NT2/D1 (cell line): ENCODE measurements at regions not wholly inside any gene's neighbourhood (a gene's known extent, or its start where the extent isn't known, plus 50 kb on each side); places are given as distances from the start of the nearest gene placed in this dataset.

Source experiments
- YY1 ChIP-seq: IDR thresholded peaks from 2 replicates; pipeline ENCODE4 v1.6.1; 2011; ENCODE audit not compliant: insufficient read length, insufficient read depth
- ZNF274 ChIP-seq: IDR thresholded peaks from 2 replicates; pipeline ENCODE4 v1.6.1; 2011; ENCODE audit warnings: mild to moderate bottlenecking, low read depth, low read length

GRCh38 chr1:82065916-82066315 lies 265.2 kb downstream of the ADGRL2 start:
- TF ChIP-seq ZNF274: no peak
- no peak for TF ChIP-seq YY1
